ENCODE measurements at regions not wholly inside any gene's neighbourhood (a gene's known extent, or its start where the extent isn't known, plus 50 kb on each side); places are given as distances from the start of the nearest gene placed in this dataset.

DNA sequence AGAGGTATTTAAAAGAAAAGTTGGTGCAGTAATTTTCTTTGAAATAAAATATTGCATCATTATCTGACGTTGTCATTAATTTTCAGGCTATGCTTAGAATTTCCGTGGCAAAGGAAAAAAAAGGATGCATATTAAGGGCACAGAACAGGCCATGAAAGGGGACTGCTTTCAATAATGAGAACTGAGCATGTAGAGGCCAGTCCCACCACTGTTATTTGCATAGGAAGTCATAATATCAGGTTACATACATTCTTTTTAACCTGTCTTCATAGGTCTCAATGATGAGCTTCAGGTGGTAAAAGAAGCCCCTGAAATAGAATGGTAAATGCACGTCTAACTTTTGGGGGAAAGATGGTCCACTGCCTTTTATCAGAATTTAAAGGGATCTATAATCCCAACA lies 272.1 kb upstream of the ALCAM start:
- POLR2A ChIA-PET: no interaction called here
- no peak for DNase-seq (ENCODE audit: extremely low spot score)
- CTCF ChIA-PET: interaction anchor here (1.3 to 2.4 kb wide), 2 partner anchors 10 to 16 kb away, joined by 3 to 8 read pairs; no protein-coding TSS in a partner anchor
- no peak for TF ChIP-seq CTCF (IDR thresholded peaks at IDR 0.05; ENCODE audit: control extremely low read depth, extremely low read depth, low read depth, missing control alignments)

DNA sequence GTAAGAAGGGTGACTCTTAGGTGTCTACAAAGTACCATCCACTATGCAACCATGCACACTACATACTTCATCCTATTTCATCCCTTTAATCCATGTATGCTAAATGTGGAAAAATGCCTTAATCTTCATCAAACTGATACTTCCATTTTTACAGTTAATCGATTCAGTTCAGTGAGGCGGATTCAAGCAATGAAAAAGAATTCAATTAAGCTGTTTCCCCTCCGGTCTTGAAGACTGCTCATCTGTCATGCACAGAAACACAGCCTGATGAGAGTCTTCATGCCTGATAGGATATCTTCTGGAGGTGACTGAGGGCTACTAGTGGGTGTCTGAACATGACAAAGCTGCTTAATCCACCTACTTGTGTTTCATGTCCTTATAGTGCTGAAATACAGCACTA lies 270.6 kb upstream of the ALCAM start:
- ChIA-PET POLR2A (no interaction called here), CTCF (interaction anchor here (0.9 to 2.4 kb wide), 2 partner anchors 9 to 13 kb away, joined by 3 to 8 read pairs; no protein-coding TSS in a partner anchor)
- DNase-seq (ENCODE audit: extremely low spot score): no peak
- no peak for TF ChIP-seq CTCF (IDR thresholded peaks at IDR 0.05; ENCODE audit: control extremely low read depth, extremely low read depth, low read depth, missing control alignments)

DNA sequence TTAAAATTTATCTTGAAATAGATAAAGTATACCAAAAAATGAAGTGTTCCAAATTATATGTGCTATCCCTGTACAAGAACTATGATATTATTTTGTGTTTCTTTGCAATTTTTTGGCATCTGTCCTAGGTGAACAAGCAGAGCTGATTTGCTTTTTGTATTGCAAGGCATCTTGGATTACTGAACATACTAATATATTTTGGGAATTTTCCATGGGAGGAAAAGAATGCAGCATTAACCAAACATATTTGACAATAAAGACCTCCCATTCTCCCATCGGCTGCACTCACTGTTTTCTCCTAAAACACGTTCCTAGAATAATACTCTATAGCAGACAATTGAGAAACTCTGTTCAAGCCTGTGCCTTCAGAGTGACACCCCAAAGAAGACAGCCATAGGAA lies 265.1 kb upstream of the ALCAM start:
- ChIA-PET CTCF (no interaction called here), POLR2A (no interaction called here)
- DNase-seq (ENCODE audit: extremely low spot score): no peak
- TF ChIP-seq CTCF (IDR thresholded peaks at IDR 0.05; ENCODE audit: control extremely low read depth, extremely low read depth, low read depth, missing control alignments): no peak

DNA sequence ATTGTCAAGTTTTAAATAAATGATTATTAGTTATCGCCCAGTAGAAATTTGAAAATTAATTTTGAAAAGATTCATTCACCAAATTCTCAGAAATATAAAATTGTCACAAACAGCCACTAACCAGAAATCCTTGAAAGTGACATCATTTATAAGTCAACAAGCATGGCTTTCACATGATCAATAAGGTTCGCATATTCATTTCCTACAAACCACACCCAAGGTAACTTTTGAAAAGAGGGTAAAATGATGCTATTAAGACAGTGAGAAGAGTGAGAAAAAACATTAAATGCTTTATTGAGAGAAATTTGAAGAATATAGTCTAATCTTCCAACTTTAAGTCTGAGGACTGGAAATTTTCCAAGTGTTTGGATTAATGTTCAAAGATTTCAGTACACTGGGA lies 263.6 kb upstream of the ALCAM start:
- DNase-seq (ENCODE audit: extremely low spot score): no peak
- no peak for TF ChIP-seq CTCF (IDR thresholded peaks at IDR 0.05; ENCODE audit: control extremely low read depth, extremely low read depth, low read depth, missing control alignments)
- ChIA-PET POLR2A (no interaction called here), CTCF (interaction anchor here (1.5 kb wide), 1 partner anchor 10 kb away, joined by 4 read pairs; no protein-coding TSS in a partner anchor)

DNA sequence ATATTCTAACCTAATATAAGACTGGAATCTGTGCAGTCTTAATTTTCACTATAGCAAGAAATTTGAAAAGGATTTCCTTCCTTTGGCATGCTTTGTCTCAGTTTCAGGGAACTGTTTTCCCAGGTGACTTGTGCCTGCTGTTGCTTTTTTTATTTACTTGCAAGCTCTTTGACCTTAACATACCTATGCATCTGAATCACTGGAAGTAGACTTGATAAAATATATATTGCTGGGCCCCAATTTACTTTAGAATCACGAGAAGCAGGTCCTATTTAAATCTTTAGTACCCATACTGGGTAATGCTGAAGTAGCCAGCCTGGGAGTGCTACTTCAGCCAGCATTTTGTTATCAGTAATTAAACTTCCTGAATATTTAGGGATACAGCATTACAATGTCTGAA lies 257.9 kb upstream of the ALCAM start:
- ChIA-PET CTCF (interaction anchor here (1.1 to 1.4 kb wide), 2 partner anchors 10 to 13 kb away, joined by 3 read pairs; no protein-coding TSS in a partner anchor), POLR2A (no interaction called here)
- TF ChIP-seq CTCF (IDR thresholded peaks at IDR 0.05; ENCODE audit: control extremely low read depth, extremely low read depth, low read depth, missing control alignments): no peak
- no peak for DNase-seq (ENCODE audit: extremely low spot score)

DNA sequence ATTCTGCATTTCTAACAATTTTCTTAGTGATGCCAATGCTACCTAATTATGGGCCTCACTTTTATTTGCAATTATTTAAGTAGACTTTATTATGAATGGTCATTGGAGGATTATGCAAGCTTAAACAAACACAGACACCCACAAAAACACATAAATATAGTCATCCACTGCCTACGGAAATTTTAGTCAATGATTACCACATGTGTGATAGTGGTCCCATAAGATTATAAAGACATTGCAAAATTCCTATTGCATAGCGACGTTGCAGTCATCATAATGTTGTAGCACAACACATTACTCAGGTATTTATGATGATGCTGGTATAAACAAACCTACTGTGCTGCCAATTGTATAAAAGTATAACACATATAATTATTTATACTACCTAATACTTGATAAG lies 247.8 kb upstream of the ALCAM start:
- POLR2A ChIA-PET: no interaction called here
- no peak for DNase-seq (ENCODE audit: extremely low spot score)
- CTCF ChIA-PET: interaction anchor here (1.0 kb wide), 1 partner anchor 9 kb away, joined by 3 read pairs; no protein-coding TSS in a partner anchor
- no peak for TF ChIP-seq CTCF (IDR thresholded peaks at IDR 0.05; ENCODE audit: control extremely low read depth, extremely low read depth, low read depth, missing control alignments)

All from GM10248 (cell line).